GM10266 (cell line): ENCODE measurements at regions not wholly inside any gene's neighbourhood (a gene's known extent, or its start where the extent isn't known, plus 50 kb on each side); places are given as distances from the start of the nearest gene placed in this dataset.

Source experiments
- DNase-seq: peaks from one replicate; pipeline ENCODE4 v3.0.0; 2012; ENCODE audit errors: extremely low spot score
- CTCF ChIP-seq: IDR thresholded peaks from 2 replicates; pipeline ENCODE4 v1.5.1; 2012; ENCODE audit warnings: mild to moderate bottlenecking, low read depth; ENCODE audit not compliant: control insufficient read depth, insufficient read depth; ENCODE audit errors: missing control alignments

DNA sequence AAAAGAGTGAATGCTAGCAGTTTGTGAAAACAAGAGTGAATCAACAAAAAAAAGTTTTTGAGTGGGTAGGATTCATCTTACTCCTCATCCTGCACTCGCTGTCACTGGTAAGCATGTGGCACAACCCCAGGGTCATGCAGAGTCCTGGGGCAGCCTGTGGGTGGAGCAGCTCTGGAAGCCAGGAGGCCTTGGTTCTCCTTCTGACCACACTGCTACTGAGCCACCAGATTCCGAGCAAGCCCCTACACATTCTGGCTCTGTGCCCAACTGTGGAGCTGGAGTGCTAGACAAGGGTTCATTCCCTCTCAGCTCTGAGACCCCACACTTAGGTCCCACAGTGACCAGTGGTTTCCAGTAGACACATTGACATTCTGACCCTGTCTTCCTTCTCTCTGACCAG is 670.6 kb downstream of the BCL11A start:
- DNase-seq = no peak
- no peak for TF ChIP-seq CTCF

GRCh38 chr2:59882279-59882678 is 671.2 kb downstream of the BCL11A start:
- DNase-seq = no peak
- no peak for TF ChIP-seq CTCF

DNA sequence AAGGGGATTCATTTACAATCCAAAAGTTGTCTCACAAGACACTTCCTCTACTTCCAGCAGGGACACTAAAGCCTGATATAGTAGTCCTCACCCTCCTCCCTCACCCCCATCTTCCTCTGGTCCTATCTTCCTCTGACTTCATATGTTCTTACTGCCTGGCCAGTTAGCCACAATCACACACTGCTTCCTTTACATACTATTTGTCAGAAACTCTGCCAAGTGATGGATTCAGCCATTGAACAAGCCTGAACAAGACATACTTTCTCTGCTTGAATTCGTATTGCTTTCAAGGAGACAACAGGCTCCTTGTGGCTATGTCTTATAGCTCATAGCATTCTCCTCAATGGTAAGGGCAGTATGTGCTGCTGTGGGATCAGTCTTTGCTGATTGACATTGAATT is 672.2 kb downstream of the BCL11A start:
- no peak for TF ChIP-seq CTCF

DNA sequence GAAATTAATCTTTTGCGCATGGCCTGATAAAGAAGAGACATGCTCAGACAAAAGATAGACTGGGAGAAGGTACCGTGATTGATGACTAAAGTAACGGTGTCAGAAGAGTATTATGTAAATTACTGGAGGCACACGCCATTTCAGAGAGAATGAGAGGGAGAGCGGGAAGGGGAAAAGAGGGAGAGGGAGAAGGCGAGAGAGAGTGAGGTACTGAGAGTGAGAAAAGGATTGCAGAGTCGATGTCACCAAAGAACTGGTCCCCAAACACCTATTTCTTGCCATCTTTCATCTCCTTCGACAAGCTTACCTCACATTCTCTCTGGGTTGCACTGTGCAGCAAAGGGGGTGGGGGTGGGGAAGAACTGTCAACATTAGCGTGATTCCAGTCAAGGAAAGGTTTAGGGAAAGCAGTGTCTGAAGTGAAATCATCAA is 673.7 kb downstream of the BCL11A start:
- DNase-seq = no peak
- no peak for TF ChIP-seq CTCF

More for the DNA sequence above, 672.2 kb downstream of the BCL11A start:
- no peak for DNase-seq

- TF ChIP-seq CTCF = no peak
Observed at GRCh38 chr2:59875836-59876235, 677.6 kb downstream of the BCL11A start.

GRCh38 chr2:59874971-59875755 is 678.3 kb downstream of the BCL11A start:
- no peak for TF ChIP-seq CTCF
- no peak for DNase-seq

More at GRCh38 chr2:59875836-59876235, 677.6 kb downstream of the BCL11A start:
- DNase-seq = no peak

- TF ChIP-seq CTCF = no peak
- no peak for DNase-seq
Observed at GRCh38 chr2:59874361-59874760, 679.1 kb downstream of the BCL11A start.
